HG03064 (cell line): ENCODE measurements at regions not wholly inside any gene's neighbourhood (a gene's known extent, or its start where the extent isn't known, plus 50 kb on each side); places are given as distances from the start of the nearest gene placed in this dataset.

ENCODE experiments used
- ATAC-seq: cut with Tn5 transposase; IDR thresholded peaks from one replicate; pipeline ENCODE4 v1.9.1; 2021; ENCODE audit warnings: low read depth; ENCODE audit not compliant: unreplicated experiment

GRCh38 chr6:167672738-167673137 is 154.0 kb upstream of the AFDN start:
- no peak for ATAC-seq

GRCh38 chr6:167673946-167674345 is 152.8 kb upstream of the AFDN start:
- no peak for ATAC-seq

DNA sequence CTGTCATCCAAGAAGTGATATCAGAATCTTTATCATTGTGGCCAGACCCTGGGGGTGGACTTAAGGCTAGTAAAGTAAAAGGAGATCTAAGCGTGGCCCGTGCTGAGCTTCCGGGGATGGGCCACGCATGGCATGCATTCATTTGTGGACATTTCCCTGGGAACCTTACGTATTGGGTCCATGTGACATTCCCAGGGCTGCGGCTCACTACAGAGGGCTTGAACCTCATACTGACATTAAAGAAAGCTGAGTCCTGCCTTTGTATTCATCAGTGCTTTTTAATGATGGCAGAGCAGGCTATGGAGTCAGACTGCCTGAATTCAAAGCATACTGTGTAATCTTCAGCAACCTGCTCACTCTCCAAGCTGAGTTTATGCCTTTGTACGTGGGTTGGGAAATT is 152.2 kb upstream of the AFDN start:
- no peak for ATAC-seq

DNA sequence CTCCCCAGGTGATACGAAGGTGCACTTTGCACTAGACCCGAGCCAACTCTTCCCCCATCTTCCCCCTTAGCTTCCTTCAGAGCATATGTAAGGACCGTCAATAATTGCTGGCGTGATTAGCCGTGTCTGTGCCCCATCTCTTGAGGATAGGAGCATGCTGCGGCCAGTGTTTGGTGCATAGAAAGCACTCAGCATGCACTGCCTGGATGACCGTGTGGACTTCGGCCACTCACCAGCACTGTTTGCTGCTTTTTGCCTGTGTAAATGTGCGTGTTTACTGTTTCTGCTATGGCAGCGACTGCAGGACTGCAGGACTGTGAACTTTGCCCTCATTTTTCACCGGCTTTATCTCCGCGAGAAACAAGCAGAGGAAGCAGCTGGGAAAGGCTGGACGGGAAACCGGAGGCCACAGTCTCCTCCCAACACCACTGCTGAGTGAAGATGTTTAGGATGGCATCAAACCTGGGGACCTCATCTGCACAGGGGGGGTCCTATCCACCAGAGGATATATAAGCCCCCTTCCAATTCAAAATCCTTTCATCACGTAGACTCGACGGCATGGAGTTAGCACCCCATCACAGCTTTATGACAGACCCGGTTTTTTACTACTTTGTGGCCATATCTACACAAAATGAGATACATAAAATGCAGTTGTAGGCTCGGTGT is 150.6 kb upstream of the AFDN start:
- no peak for ATAC-seq

- no peak for ATAC-seq
Observed at GRCh38 chr6:167676666-167677421, 149.9 kb upstream of the AFDN start.

GRCh38 chr6:167677422-167677789 is 149.3 kb upstream of the AFDN start:
- ATAC-seq, result no peak

GRCh38 chr6:167678102-167679101 is 148.3 kb upstream of the AFDN start:
- no peak for ATAC-seq

GRCh38 chr6:167679122-167679736 is 147.5 kb upstream of the AFDN start:
- ATAC-seq, result no peak

- ATAC-seq, result no peak
Observed at GRCh38 chr6:167679790-167680604, 146.7 kb upstream of the AFDN start.

GRCh38 chr6:167680605-167681149 is 146.0 kb upstream of the AFDN start:
- no peak for ATAC-seq

GRCh38 chr6:167682125-167682524 is 144.6 kb upstream of the AFDN start:
- no peak for ATAC-seq

DNA sequence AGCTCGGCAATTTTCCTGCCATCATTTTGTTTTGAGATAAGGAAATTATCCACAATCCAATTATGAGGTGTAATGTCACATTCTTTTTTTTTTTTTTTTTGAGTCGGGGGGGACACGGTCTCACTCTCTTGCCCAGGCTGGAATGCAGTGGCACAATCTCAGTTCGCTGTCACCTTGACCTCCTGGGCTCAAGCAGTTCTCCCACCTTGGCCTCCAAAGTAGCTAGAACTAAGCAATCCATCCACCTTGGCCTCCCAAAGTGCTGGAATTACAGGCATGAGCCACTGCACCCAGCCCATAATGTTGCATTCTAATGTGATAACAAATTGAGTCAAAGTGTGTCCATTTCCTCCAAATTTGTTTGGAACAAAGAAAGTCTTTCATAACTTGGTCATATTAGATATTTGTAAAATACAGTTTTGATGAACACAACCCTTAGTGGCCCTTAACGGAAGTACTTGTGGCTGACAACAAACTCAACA is 144.1 kb upstream of the AFDN start:
- ATAC-seq, result no peak

- ATAC-seq, result no peak
Observed at GRCh38 chr6:167683028-167683862, 143.5 kb upstream of the AFDN start.

- ATAC-seq, result no peak
Observed at GRCh38 chr6:167684276-167685104, 142.2 kb upstream of the AFDN start.

GRCh38 chr6:167685654-167686053 is 141.1 kb upstream of the AFDN start:
- ATAC-seq, result no peak

DNA sequence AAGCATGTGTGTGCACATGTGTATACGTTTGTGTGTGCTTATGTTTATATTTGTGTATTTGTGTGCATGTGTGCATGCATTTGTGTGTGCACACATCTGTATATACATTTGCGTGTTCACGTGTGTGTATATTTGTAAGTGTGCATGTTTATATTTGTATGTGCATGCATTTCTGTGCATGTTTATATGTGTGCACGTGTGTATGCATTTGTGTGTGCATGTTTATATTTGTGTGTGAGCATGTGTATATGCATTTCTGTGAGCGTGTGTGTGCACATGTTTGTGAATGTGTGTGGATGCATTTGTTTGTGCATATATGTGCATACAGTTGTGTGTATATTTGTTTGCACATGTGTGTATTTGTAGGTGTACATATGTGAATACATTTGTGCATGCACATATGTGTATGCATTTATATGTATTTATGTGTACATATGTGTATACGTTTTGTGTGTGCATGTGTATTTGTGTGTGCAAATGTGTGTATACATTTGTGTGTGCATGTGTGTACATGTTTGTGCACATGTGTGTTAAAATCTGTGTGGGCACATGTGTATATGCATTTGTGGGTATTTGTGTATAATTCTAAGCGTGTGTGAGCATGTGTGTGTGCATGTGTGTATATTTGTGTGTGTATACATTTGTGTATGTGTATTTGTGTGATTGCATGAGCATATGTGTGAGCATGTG is 140.4 kb upstream of the AFDN start:
- no peak for ATAC-seq

DNA sequence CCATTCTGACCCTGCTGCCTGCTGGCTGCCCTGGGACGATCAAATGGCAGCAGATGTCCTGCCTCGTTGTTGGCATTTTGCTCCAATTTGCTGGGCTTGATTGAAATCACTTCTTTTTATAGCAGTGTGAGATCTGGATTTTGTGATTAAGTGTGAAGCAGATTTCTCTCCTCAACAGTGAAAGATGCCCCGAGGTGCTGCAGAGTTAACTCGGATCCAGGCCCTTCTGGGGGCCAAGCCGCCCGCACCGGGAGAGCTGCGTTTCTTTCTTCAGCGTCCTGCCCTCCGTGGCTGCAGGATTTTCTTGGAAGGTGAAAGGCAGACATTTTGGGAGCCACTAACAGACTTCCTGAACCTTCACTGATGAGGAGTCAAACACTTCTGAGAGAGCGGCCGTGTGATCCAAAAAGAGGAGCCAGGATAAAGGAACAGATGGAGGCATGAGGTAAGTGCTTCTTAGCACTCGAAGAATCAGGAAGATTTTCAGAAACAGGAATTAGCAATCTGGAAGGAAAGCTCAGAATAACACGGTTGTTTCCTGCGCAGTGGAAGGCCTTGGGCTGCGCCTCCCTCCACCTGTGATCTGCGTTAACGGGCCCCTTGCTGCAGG is 139.5 kb upstream of the AFDN start:
- ATAC-seq, result no peak
